ENCODE measurements at regions not wholly inside any gene's neighbourhood (a gene's known extent, or its start where the extent isn't known, plus 50 kb on each side); places are given as distances from the start of the nearest gene placed in this dataset.

DNA sequence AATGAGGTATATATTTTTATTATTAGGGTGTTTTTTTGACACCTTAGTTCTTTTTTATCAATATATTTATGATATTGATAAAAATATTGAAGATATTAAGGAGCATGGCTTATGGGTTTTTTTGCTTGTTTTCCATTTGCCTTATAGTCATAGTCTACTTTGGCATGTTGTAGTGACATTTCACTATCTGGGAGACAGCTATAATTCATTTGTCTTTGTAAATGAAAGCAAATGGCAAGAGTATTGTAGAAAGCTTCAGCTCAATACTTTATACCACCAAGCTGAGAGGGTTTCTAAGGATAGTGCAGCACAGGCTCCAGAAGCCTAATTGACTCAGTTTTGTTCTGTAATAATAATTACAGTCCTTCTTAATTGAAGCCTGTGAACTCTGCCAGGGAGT, 1182.3 kb downstream of the EFNA5 start:
- DNase-seq (ENCODE audit: low read depth, low spot score) (no peak), FAIRE-seq (no peak)
- H4K20me1 ChIP-seq (replicated peaks; ENCODE audit: control insufficient read depth, extremely low read depth, insufficient read depth, low read length), result no peaks in the 10 kb centered on the region
- no peaks in the 10 kb centered on the region for H3K4me1 ChIP-seq (ENCODE audit: control insufficient read depth, extremely low read depth, insufficient read depth, low read length)
- no peak overlapping the region for H3K4me2 ChIP-seq (ENCODE audit: insufficient read depth, low read length)
- intact Hi-C loops (cut with micrococcal nuclease), result no loop called here
- dilution Hi-C loops (cut with MboI; ENCODE audit: extremely low pct_ligation_motif_present, low sequenced_read_pairs), result no loop called here
- H3K9ac ChIP-seq (replicated peaks; ENCODE audit: extremely low read depth, insufficient read depth, low read length), result no peak overlapping the region
- no peaks in the 10 kb centered on the region for H3K27me3 ChIP-seq (ENCODE audit: control insufficient read depth in 2 of 2, insufficient read depth in 2 of 2, low read length in 2 of 2)
- CTCF ChIA-PET, result no interaction called here
- BruUV-seq (replicated peaks), result no TSS peak
- no peaks in the 10 kb centered on the region for H3K9me3 ChIP-seq (replicated peaks; ENCODE audit: control insufficient read depth, insufficient read depth, low read length)
- H3K79me2 ChIP-seq (ENCODE audit: control insufficient read depth, insufficient read depth, low read length), result no peaks in the 10 kb centered on the region
- H3K27ac ChIP-seq (ENCODE audit: insufficient read depth, low read depth, low read length), result no peak overlapping the region
- no peaks in the 10 kb centered on the region for H3K9me1 ChIP-seq (replicated peaks; ENCODE audit: control insufficient read depth, extremely low read depth, insufficient read depth, low read length)
- POLR2A ChIA-PET, result no interaction called here
- H3K36me3 ChIP-seq (ENCODE audit: control insufficient read depth in 2 of 2, extremely low read depth in 1 of 2, insufficient read depth in 2 of 2, low read length in 2 of 2), result no peaks in the 10 kb centered on the region
- TF ChIP-seq, protein P1, sequence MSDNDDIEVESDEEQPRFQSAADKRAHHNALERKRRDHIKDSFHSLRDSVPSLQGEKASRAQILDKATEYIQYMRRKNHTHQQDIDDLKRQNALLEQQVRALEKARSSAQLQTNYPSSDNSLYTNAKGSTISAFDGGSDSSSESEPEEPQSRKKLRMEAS (IDR thresholded peaks at IDR 0.05; ENCODE audit: insufficient read depth, insufficient read length), result no peak
- TF ChIP-seq JUN (IDR thresholded peaks at IDR 0.05; ENCODE audit: borderline replicate concordance, insufficient read depth, insufficient read length, low read depth) (no peak), MYC (IDR thresholded peaks at IDR 0.05; ENCODE audit: low read depth, low read length) (no peak), POLR2AphosphoS5 (IDR thresholded peaks at IDR 0.05; ENCODE audit: insufficient read depth, low read depth, low read length) (no peak), EZH2 (IDR thresholded peaks at IDR 0.05; ENCODE audit: borderline replicate concordance, low read depth, low read length, severe bottlenecking) (no peak), FOS (IDR thresholded peaks at IDR 0.05; ENCODE audit: borderline replicate concordance, insufficient read depth, low read length) (no peak), POLR2A (IDR thresholded peaks at IDR 0.05; ENCODE audit: low read depth, low read length) (no peak), GATA2 (IDR thresholded peaks at IDR 0.05; ENCODE audit: insufficient read depth, insufficient read length, low read depth, low read length) (no peak)
- TF ChIP-seq, protein P2, sequence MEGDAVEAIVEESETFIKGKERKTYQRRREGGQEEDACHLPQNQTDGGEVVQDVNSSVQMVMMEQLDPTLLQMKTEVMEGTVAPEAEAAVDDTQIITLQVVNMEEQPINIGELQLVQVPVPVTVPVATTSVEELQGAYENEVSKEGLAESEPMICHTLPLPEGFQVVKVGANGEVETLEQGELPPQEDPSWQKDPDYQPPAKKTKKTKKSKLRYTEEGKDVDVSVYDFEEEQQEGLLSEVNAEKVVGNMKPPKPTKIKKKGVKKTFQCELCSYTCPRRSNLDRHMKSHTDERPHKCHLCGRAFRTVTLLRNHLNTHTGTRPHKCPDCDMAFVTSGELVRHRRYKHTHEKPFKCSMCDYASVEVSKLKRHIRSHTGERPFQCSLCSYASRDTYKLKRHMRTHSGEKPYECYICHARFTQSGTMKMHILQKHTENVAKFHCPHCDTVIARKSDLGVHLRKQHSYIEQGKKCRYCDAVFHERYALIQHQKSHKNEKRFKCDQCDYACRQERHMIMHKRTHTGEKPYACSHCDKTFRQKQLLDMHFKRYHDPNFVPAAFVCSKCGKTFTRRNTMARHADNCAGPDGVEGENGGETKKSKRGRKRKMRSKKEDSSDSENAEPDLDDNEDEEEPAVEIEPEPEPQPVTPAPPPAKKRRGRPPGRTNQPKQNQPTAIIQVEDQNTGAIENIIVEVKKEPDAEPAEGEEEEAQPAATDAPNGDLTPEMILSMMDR (IDR thresholded peaks at IDR 0.05; ENCODE audit: extremely low read depth in 1 of 2, insufficient read depth in 1 of 2, low read depth in 1 of 2, low read length in 2 of 2), result no peak
- H3K4me3 ChIP-seq (replicated peaks in 1 of 3; ENCODE audit: insufficient read depth in 1 of 3, low read depth in 1 of 3, low read length in 3 of 3), result no peak overlapping the region
- no peak overlapping the region for H2AFZ ChIP-seq (ENCODE audit: low read depth, low read length)

Data from endothelial cell of umbilical vein (primary cell).